ENCODE measurements at regions not wholly inside any gene's neighbourhood (a gene's known extent, or its start where the extent isn't known, plus 50 kb on each side); places are given as distances from the start of the nearest gene placed in this dataset.
"Not testable (repeated sequence)": the region's sequence is repeated elsewhere in the genome, so short reads cannot be mapped to it uniquely, and the experiment has no call there.

- H3K4me1 ChIP-seq (ENCODE audit: insufficient read depth, low read length), result no peaks in the 10 kb centered on the region
- no peaks in the 10 kb centered on the region for H3K27me3 ChIP-seq (ENCODE audit: insufficient read depth, low read length)
- no peaks in the 10 kb centered on the region for H3K9me3 ChIP-seq (ENCODE audit: low read depth, low read length)
- no peak overlapping the region for H3K4me3 ChIP-seq (ENCODE audit: low read length)
These were observed 213.3 kb upstream of the SPRY1 start for GRCh38 chr4:123183308-123183707.

GRCh38 chr4:123183754-123184153 lies 212.8 kb upstream of the SPRY1 start:
- H3K4me1 ChIP-seq (ENCODE audit: insufficient read depth, low read length); H3K4me3 ChIP-seq (ENCODE audit: low read length); H3K9me3 ChIP-seq (ENCODE audit: low read depth, low read length); H3K27me3 ChIP-seq (ENCODE audit: insufficient read depth, low read length): not testable (repeated sequence)

GRCh38 chr4:123186731-123187130 lies 209.9 kb upstream of the SPRY1 start:
- Histone ChIP-seq H3K27me3 (ENCODE audit: insufficient read depth, low read length) (no peaks in the 10 kb centered on the region), H3K4me3 (ENCODE audit: low read length) (no peak overlapping the region), H3K4me1 (ENCODE audit: insufficient read depth, low read length) (no peaks in the 10 kb centered on the region), H3K9me3 (ENCODE audit: low read depth, low read length) (no peaks in the 10 kb centered on the region)

GRCh38 chr4:123190176-123190575 lies 206.4 kb upstream of the SPRY1 start:
- Histone ChIP-seq H3K4me3 (ENCODE audit: low read length) (no peak overlapping the region), H3K9me3 (ENCODE audit: low read depth, low read length) (no peaks in the 10 kb centered on the region), H3K4me1 (ENCODE audit: insufficient read depth, low read length) (no peaks in the 10 kb centered on the region), H3K27me3 (ENCODE audit: insufficient read depth, low read length) (no peaks in the 10 kb centered on the region)

GRCh38 chr4:123191728-123192127 lies 204.9 kb upstream of the SPRY1 start:
- H3K27me3 ChIP-seq (ENCODE audit: insufficient read depth, low read length), result no peaks in the 10 kb centered on the region
- H3K4me3 ChIP-seq (ENCODE audit: low read length), result no peak overlapping the region
- no peaks in the 10 kb centered on the region for H3K9me3 ChIP-seq (ENCODE audit: low read depth, low read length)
- no peaks in the 10 kb centered on the region for H3K4me1 ChIP-seq (ENCODE audit: insufficient read depth, low read length)

GRCh38 chr4:123193802-123194367 lies 202.7 kb upstream of the SPRY1 start:
- Histone ChIP-seq H3K4me3 (ENCODE audit: low read length) (no peak overlapping the region), H3K27me3 (ENCODE audit: insufficient read depth, low read length) (no peaks in the 10 kb centered on the region), H3K9me3 (ENCODE audit: low read depth, low read length) (no peaks in the 10 kb centered on the region), H3K4me1 (ENCODE audit: insufficient read depth, low read length) (no peaks in the 10 kb centered on the region)

GRCh38 chr4:123198706-123199105 lies 197.9 kb upstream of the SPRY1 start:
- Histone ChIP-seq H3K27me3 (ENCODE audit: insufficient read depth, low read length) (no peaks in the 10 kb centered on the region), H3K4me3 (ENCODE audit: low read length) (no peak overlapping the region), H3K9me3 (ENCODE audit: low read depth, low read length) (no peaks in the 10 kb centered on the region), H3K4me1 (ENCODE audit: insufficient read depth, low read length) (no peaks in the 10 kb centered on the region)

GRCh38 chr4:123200051-123200940 lies 196.3 kb upstream of the SPRY1 start:
- H3K4me1 ChIP-seq (ENCODE audit: insufficient read depth, low read length), result no peaks in the 10 kb centered on the region
- no peaks in the 10 kb centered on the region for H3K9me3 ChIP-seq (ENCODE audit: low read depth, low read length)
- no peaks in the 10 kb centered on the region for H3K27me3 ChIP-seq (ENCODE audit: insufficient read depth, low read length)
- H3K4me3 ChIP-seq (ENCODE audit: low read length), result no peak overlapping the region

- Histone ChIP-seq H3K9me3 (ENCODE audit: low read depth, low read length) (no peaks in the 10 kb centered on the region), H3K27me3 (ENCODE audit: insufficient read depth, low read length) (no peaks in the 10 kb centered on the region), H3K4me1 (ENCODE audit: insufficient read depth, low read length) (no peaks in the 10 kb centered on the region), H3K4me3 (ENCODE audit: low read length) (no peak overlapping the region)
These were observed 191.9 kb upstream of the SPRY1 start for GRCh38 chr4:123204737-123205136.

- Histone ChIP-seq H3K9me3 (ENCODE audit: low read depth, low read length) (no peaks in the 10 kb centered on the region), H3K4me3 (ENCODE audit: low read length) (no peak overlapping the region), H3K4me1 (ENCODE audit: insufficient read depth, low read length) (no peaks in the 10 kb centered on the region), H3K27me3 (ENCODE audit: insufficient read depth, low read length) (no peaks in the 10 kb centered on the region)
These were observed 190.6 kb upstream of the SPRY1 start for GRCh38 chr4:123206016-123206415.

- Histone ChIP-seq H3K4me3 (ENCODE audit: low read length) (no peak overlapping the region), H3K9me3 (ENCODE audit: low read depth, low read length) (no peaks in the 10 kb centered on the region), H3K4me1 (ENCODE audit: insufficient read depth, low read length) (no peaks in the 10 kb centered on the region), H3K27me3 (ENCODE audit: insufficient read depth, low read length) (no peaks in the 10 kb centered on the region)
These were observed 187.2 kb upstream of the SPRY1 start for GRCh38 chr4:123209436-123209835.

GRCh38 chr4:123215536-123215935 lies 181.1 kb upstream of the SPRY1 start:
- Histone ChIP-seq H3K4me1 (ENCODE audit: insufficient read depth, low read length) (no peaks in the 10 kb centered on the region), H3K9me3 (ENCODE audit: low read depth, low read length) (no peaks in the 10 kb centered on the region)

GRCh38 chr4:123216543-123216942 lies 180.1 kb upstream of the SPRY1 start:
- H3K27me3 ChIP-seq (ENCODE audit: insufficient read depth, low read length), result no peaks in the 10 kb centered on the region
- no peaks in the 10 kb centered on the region for H3K9me3 ChIP-seq (ENCODE audit: low read depth, low read length)
- no peaks in the 10 kb centered on the region for H3K4me1 ChIP-seq (ENCODE audit: insufficient read depth, low read length)
- no peak overlapping the region for H3K4me3 ChIP-seq (ENCODE audit: low read length)

More at GRCh38 chr4:123215536-123215935, 181.1 kb upstream of the SPRY1 start:
- Histone ChIP-seq H3K4me3 (ENCODE audit: low read length) (no peak overlapping the region), H3K27me3 (ENCODE audit: insufficient read depth, low read length) (no peaks in the 10 kb centered on the region)

- Histone ChIP-seq H3K4me1 (ENCODE audit: insufficient read depth, low read length) (no peaks in the 10 kb centered on the region), H3K9me3 (ENCODE audit: low read depth, low read length) (no peaks in the 10 kb centered on the region), H3K27me3 (ENCODE audit: insufficient read depth, low read length) (no peaks in the 10 kb centered on the region), H3K4me3 (ENCODE audit: low read length) (no peak overlapping the region)
These were observed 179.6 kb upstream of the SPRY1 start for GRCh38 chr4:123216946-123217345.

GRCh38 chr4:123217664-123218063 lies 178.9 kb upstream of the SPRY1 start:
- Histone ChIP-seq H3K9me3 (ENCODE audit: low read depth, low read length) (no peaks in the 10 kb centered on the region), H3K4me3 (ENCODE audit: low read length) (no peak overlapping the region), H3K4me1 (ENCODE audit: insufficient read depth, low read length) (no peaks in the 10 kb centered on the region), H3K27me3 (ENCODE audit: insufficient read depth, low read length) (no peaks in the 10 kb centered on the region)

- Histone ChIP-seq H3K27me3 (ENCODE audit: insufficient read depth, low read length) (no peaks in the 10 kb centered on the region), H3K9me3 (ENCODE audit: low read depth, low read length) (no peaks in the 10 kb centered on the region), H3K4me1 (ENCODE audit: insufficient read depth, low read length) (no peaks in the 10 kb centered on the region), H3K4me3 (ENCODE audit: low read length) (no peak overlapping the region)
These were observed 177.6 kb upstream of the SPRY1 start for GRCh38 chr4:123218981-123219380.
